Fibroblast of villous mesenchyme (primary cell): ENCODE measurements at regions not wholly inside any gene's neighbourhood (a gene's known extent, or its start where the extent isn't known, plus 50 kb on each side); places are given as distances from the start of the nearest gene placed in this dataset.

Experiments used
- DNase-seq: peaks from one replicate; pipeline ENCODE4 v3.0.0-alpha.2; 2010; ENCODE audit warnings: low read depth
- H3K4me3 ChIP-seq: 2 replicates; pipeline ENCODE4 v1.5.1; 2011; ENCODE audit warnings: low read depth, mild to moderate bottlenecking, low read length
- TF ChIP-seq, protein P1 (sequence below): IDR thresholded peaks from 2 replicates; pipeline ENCODE4 v1.5.1; 2012; ENCODE audit warnings: low read depth, mild to moderate bottlenecking, low read length; ENCODE audit not compliant: insufficient read depth

DNA sequence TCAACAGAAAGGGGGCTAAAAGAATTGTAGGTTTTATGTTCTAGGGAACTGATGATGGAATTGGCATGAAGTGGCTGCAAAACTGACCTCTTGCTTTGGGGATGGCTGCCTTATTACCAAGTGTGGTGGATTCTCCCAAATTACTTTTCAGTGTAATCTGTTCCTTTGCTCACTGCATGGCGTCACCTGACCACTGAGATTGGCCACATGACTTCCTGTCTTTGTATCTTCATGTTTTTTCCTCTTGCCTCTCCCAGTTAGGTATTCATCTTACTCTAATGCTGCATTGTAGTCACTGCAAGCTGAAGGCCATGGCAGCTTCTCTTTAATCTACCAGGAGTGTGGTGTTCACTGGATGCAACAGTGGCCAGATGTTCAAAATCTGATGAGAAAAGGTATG lies 257.7 kb upstream of the TNP1 start:
- no peak for DNase-seq
- TF ChIP-seq, protein P1, sequence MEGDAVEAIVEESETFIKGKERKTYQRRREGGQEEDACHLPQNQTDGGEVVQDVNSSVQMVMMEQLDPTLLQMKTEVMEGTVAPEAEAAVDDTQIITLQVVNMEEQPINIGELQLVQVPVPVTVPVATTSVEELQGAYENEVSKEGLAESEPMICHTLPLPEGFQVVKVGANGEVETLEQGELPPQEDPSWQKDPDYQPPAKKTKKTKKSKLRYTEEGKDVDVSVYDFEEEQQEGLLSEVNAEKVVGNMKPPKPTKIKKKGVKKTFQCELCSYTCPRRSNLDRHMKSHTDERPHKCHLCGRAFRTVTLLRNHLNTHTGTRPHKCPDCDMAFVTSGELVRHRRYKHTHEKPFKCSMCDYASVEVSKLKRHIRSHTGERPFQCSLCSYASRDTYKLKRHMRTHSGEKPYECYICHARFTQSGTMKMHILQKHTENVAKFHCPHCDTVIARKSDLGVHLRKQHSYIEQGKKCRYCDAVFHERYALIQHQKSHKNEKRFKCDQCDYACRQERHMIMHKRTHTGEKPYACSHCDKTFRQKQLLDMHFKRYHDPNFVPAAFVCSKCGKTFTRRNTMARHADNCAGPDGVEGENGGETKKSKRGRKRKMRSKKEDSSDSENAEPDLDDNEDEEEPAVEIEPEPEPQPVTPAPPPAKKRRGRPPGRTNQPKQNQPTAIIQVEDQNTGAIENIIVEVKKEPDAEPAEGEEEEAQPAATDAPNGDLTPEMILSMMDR: no peak
- no peak overlapping the region for H3K4me3 ChIP-seq

DNA sequence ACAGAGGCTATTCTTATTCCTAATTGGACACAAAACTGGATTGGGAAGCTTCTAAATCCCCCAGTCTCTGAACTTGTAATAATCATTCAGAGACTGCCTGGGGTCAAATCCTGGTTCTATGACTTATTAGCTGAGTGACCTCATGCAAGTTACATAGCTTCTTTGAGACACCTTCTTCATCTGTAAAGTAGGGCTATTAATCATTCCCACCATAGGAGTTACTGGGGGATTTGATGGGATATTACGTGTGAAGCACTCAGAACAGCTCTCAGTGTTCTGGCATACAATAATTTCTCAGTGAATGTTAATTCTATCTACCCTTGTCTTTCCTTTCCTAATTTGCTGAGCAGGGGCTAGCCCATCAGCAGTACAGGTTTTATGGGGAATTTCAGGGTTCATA lies 256.7 kb upstream of the TNP1 start:
- TF ChIP-seq, protein P1: no peak
- no peak for DNase-seq
- no peak overlapping the region for H3K4me3 ChIP-seq

DNA sequence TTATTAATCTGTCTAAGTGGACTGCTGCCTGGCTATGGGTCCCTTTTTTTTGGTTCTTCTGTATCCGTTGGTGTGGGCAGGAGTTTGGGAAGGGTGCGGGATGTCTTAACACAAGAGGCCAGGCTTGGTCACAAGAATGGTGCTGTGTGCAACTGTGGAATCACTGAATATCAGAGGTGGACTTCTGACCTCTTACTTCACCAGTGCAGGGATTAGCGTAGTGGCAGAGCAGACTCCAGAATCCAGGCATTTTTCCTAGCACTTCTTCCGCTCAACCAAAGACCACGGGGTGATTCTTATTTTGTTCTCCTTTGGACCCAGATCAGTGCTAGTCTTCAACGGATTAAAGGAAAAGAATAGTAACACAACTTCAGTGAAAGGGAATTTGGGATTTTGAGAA lies 254.3 kb upstream of the TNP1 start:
- DNase-seq: no peak
- TF ChIP-seq, protein P1: no peak
- H3K4me3 ChIP-seq: no peak overlapping the region

DNA sequence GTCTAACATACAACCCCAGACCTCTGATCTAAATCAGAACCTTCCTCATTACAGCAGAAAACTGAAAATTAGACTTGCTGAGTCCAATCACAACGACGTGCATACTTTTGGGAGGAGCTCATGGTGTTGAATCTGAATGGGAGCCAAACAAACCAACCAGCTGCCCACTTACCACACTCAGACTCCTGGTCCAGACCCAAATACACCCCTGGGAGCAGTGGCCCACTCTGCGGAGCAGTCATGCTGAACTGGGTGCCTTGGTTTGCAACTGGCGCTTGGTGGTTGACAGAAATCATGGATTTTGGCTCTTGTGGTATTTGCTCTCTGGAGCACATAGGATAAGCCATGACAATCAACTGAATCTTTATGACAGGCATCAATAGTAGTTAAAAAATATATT lies 253.6 kb upstream of the TNP1 start:
- no peak overlapping the region for H3K4me3 ChIP-seq
- DNase-seq: no peak
- TF ChIP-seq, protein P1: no peak

DNA sequence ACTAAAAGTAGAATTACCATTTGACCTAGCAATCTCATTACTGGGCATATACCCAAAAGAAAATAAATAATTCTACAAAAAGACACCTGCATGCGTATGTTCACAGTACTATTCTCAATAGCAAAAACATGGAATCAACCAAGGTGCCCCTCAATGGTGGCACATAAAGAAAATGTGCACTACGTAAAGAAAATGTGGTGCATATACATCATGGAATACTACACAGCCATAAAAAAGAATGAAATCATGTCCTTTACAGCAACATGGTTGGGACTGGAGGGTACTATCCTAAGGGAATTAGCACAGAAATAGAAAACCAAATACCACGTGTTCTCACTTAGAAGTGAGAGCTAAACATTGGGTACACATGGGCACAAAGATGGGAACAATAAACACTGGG lies 250.7 kb upstream of the TNP1 start:
- no peak for DNase-seq
- TF ChIP-seq, protein P1: no peak
- H3K4me3 ChIP-seq: no peak overlapping the region

DNA sequence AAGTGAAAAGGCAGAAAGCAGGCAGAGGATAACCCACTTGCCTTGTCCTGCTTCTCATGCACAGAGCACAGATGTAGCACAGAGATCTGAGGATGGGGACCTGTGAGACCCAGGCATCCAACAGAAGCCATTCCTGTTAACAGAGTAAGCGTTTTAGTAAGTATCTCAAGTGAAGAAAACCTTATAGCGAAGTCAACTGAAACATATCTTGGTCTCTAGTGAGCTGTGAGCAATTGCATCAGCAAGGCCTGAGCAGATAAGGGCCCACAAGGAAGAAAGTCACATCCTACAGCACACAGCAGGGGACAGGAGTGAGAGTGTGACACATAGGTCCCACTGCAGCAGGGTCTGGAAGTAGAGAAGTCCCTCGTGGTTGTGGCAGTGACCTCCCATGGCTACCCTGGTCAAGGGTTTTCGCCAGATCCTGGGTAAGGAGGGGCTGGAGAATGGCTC lies 248.7 kb upstream of the TNP1 start:
- TF ChIP-seq, protein P1: no peak
- DNase-seq: no peak
- H3K4me3 ChIP-seq: no peak overlapping the region

DNA sequence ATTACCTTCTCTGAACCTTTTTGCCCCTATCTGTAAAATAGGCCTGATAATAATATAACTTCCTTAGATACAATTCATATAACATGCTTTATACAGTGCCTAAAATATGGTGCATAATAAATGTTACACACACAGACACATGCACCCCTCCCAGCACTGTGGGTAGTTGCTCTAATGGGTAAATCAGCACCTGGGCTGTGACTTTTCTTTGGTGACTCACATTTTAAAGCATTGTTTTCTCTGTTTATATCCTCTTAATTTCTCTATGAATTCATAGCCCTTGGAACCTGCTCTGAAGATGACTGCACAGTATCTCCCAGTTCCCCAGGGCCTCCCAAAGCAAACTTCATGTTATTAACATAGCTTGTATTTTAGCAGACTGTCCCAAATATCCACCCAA lies 248.2 kb upstream of the TNP1 start:
- DNase-seq: no peak
- TF ChIP-seq, protein P1: no peak
- H3K4me3 ChIP-seq: no peak overlapping the region
